Renal cortex interstitium (tissue), 11 donors: ENCODE measurements at regions not wholly inside any gene's neighbourhood (a gene's known extent, or its start where the extent isn't known, plus 50 kb on each side); places are given as distances from the start of the nearest gene placed in this dataset.
"Not testable (repeated sequence)": the region's sequence is repeated elsewhere in the genome, so short reads cannot be mapped to it uniquely, and the experiment has no call there.

Experiments used
- DNase-seq, 11 donors: peaks; one replicate each; pipeline ENCODE4 v3.0.0-alpha.2; 2013; ENCODE audit warnings: low read depth in 9 of 11, low spot score in 4 of 11; ENCODE audit errors: extremely low read depth in 1 of 11

- DNase-seq, result no peak
Observed at GRCh38 chr3:198096015-198096414, 136.0 kb downstream of the LMLN start.

- DNase-seq, result no peak
Observed at GRCh38 chr3:198097048-198097447, 137.0 kb downstream of the LMLN start.

GRCh38 chr3:198098661-198099081 lies 138.7 kb downstream of the LMLN start:
- DNase-seq, result not testable (repeated sequence)

- not testable (repeated sequence) for DNase-seq
Observed at GRCh38 chr3:198103070-198103469, 143.1 kb downstream of the LMLN start.

GRCh38 chr3:198106265-198106664 lies 146.2 kb downstream of the LMLN start:
- DNase-seq, result no peak

- peak in 8 of 11 donors; percentile 24 to 60 (median 52) for DNase-seq
Observed at GRCh38 chr3:198107840-198108734, 148.1 kb downstream of the LMLN start.

GRCh38 chr3:198109883-198110282 lies 149.9 kb downstream of the LMLN start:
- DNase-seq, result no peak

- DNase-seq, result no peak
Observed at GRCh38 chr3:198112031-198112430, 152.0 kb downstream of the LMLN start.

GRCh38 chr3:198113206-198114053 lies 153.4 kb downstream of the LMLN start:
- DNase-seq, result no peak

GRCh38 chr3:198114516-198114915 lies 154.5 kb downstream of the LMLN start:
- not testable (repeated sequence) for DNase-seq

GRCh38 chr3:198122184-198122583 lies 162.2 kb downstream of the LMLN start:
- DNase-seq, result not testable (repeated sequence)

GRCh38 chr3:198137038-198137835 lies 177.2 kb downstream of the LMLN start:
- not testable (repeated sequence) for DNase-seq

- not testable (repeated sequence) for DNase-seq
Observed at GRCh38 chr3:198138205-198138604, 178.2 kb downstream of the LMLN start.

- DNase-seq, result not testable (repeated sequence)
Observed at GRCh38 chr3:198139037-198139436, 179.0 kb downstream of the LMLN start.

GRCh38 chr3:198139513-198140167 lies 179.6 kb downstream of the LMLN start:
- DNase-seq, result not testable (repeated sequence)

GRCh38 chr3:198143300-198144137 lies 183.5 kb downstream of the LMLN start:
- not testable (repeated sequence) for DNase-seq

- DNase-seq, result peak in 2 of 11 donors; percentile 12 to 25
Observed at GRCh38 chr3:198145231-198145784, 185.3 kb downstream of the LMLN start.
